GM21619 (cell line): ENCODE measurements at regions not wholly inside any gene's neighbourhood (a gene's known extent, or its start where the extent isn't known, plus 50 kb on each side); places are given as distances from the start of the nearest gene placed in this dataset.

ENCODE experiments used
- ATAC-seq: cut with Tn5 transposase; IDR thresholded peaks from one replicate; pipeline ENCODE4 v1.9.1; 2021; ENCODE audit not compliant: unreplicated experiment

- ATAC-seq = no peak
These were observed 223.6 kb upstream of the PREP start for GRCh38 chr6:105626295-105627158.

GRCh38 chr6:105624021-105624420, 221.1 kb upstream of the PREP start:
- no peak for ATAC-seq

GRCh38 chr6:105622226-105622625, 219.3 kb upstream of the PREP start:
- ATAC-seq = no peak

- no peak for ATAC-seq
These were observed 218.8 kb upstream of the PREP start for GRCh38 chr6:105621564-105622175.

GRCh38 chr6:105620878-105621277, 218.0 kb upstream of the PREP start:
- no peak for ATAC-seq

DNA sequence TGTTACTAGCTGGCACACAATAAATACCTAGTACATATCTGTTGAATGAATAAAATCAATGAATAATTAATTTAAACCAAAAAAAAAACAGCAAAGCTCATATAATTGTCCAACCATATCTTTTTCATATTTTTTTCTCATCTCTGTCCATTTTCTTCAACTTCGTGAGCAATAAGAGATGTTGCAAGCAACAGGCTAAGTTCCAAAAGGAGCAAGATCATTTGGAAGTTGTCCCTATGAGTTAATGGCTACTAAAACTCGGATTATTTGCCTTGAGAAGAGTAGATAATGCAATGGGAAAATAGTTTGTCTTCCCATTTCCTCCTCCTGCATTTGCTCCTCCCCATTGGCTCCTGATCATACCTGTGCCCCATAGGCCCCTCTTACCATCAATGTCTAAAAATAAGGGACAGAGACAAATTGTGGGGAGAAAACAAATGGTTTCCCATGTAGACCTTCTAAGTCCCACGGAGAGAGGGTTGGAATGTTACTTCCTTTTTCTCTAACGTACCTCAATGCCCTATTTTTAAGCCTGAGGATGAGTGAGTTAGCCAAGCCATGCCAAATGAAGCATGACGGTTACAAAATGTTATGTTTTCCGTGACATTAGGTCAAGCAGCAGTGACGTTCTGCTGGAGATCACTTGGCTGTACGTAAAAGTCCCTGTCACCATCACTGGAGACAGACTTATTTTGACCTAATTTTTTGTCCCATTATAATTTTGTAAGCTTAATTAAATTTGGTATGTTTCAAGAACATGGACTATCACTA, 217.3 kb upstream of the PREP start:
- ATAC-seq = no peak

DNA sequence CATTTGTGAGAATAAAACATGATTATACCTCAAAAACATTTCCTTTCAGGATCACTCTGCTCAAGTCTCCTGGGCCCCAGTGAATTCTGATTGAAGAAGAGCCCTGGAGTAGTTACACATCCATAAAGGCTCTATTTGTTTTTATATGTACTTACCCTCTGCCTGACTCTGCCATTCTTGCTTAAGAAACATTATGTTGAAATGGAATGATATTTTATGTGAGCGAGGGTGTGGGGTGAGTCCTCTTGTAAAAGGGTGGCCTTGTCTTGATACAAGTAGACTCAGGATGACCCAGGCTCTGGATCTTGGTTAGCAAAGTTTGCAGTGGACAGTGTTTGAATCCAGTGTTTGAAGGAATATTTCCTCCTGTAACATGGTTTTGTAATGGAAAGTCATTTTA, 215.4 kb upstream of the PREP start:
- no peak for ATAC-seq

DNA sequence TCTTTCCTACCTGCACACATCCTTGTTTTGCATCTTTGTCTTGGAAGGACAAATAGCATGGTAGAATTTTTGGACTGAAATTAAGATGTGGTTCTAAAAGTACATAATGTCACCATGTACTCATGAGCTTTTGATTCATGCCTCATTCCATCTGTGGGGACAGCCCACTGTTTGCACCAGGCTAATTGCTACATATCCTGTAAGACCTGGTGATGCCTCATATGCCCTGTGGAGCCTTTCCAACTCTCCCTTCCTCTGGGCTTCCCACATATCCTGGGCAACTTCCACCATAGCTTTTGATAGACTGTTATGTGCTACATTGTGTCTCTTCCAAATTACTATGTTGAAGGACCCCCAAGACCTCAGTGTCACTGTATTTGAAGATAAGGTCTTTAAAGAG, 213.6 kb upstream of the PREP start:
- no peak for ATAC-seq

DNA sequence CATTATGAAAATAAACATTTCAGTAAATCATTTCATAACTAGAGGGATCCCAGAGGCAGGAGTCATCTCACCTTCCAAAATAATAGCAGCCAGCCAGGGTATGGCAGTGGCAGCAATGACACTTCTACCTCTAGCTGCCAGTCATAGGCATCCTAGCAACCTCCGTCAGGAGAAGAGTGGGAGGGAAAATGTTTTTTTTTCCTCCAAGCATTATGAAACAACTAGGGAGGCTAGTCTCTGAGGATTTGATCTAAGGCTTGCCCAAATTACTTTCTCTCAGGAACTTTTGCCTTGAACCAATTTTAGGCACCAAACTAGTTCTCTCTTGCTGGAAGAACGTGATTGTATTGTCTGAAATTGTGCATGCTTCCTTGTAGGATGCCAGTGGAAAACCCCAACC, 208.7 kb upstream of the PREP start:
- no peak for ATAC-seq

DNA sequence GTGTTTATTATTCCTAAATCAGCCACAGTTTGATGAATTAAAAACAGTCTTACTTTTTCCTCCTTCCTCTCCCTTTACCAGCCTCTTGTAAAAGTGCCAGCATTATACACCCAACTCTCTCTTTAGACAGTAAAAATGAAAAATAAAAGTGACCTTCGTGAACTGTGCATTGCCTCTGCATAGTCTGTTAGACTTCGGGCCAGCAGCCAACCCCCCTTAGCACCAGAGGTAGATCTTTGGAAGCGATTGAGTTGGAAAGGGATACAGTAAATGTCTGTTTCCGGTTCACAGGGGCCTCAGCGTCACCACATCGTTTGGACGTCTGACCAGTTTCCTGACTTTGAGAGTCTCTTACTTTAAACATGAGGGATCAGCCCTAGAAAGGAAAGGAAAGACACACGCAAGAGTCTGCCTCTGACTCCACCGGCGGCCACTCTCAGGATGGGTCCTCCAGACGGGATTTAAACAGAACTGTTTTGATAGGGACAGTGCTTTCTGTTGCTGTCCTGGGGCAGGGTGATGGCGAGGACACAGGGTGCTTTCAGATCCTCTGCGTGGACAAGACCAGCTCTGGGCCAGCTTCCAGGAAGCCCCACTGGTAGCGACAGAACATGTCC, 206.6 kb upstream of the PREP start:
- no peak for ATAC-seq

- no peak for ATAC-seq
These were observed 206.0 kb upstream of the PREP start for GRCh38 chr6:105608711-105609374.

DNA sequence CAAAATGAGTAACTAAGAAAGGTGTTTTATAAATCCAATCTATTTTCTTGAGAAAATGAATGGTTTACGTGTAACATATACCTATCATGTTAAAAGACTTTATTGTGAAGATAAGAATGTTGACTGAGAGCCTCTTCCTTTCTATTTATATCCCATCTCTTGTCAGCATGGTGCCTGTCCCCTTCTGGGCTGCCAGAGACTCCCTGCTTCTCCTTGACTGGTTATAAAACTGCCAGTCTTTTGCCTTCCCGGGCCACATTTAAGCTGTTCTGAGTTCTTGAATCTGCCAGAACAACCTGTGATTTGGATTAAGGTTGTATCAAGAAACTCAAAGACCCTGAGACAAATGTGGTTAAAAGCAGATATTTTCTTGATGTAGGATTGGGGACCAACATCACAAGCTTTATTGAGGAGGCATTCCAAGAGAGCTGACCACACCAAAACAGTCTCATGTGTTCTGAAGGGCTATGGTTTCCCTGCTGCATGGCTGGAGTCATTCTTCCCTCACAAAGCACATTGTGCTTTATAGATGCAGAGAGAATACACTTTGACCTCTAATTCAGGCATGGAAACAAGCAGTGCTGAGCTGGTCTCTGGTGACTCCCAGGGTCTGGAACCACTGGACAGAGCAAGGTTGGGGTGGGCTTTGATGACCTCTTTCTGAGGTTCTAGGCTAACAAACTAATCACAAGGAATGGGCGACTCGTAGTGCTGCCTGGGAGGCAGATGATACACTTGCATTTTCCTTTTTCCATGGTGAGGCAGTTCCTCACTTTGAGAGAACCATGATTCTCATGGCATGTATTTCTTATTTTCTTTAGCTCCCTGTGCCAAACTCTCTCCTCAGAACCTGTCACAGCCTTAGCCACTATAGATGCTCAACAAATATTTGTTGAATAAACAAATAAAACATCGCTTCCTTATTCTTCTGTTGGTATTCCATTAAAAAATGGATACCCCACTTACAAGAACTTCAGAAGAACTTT, 205.0 kb upstream of the PREP start:
- no peak for ATAC-seq

- ATAC-seq = no peak
These were observed 204.1 kb upstream of the PREP start for GRCh38 chr6:105606831-105607463.

DNA sequence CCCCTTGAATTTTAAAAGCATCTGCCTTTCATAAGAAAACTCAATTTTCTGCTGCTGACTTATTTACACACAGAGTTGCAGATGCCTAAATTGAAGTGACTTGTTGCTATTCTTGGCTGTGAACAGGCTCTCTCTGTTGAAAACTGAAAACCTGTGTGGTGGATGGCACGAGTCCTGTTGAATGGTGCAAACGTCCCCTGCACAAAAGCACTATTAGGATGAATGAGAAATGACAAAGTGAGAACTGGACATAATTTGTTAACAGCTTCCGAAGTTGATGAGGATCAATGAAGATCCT, 201.7 kb upstream of the PREP start:
- no peak for ATAC-seq

DNA sequence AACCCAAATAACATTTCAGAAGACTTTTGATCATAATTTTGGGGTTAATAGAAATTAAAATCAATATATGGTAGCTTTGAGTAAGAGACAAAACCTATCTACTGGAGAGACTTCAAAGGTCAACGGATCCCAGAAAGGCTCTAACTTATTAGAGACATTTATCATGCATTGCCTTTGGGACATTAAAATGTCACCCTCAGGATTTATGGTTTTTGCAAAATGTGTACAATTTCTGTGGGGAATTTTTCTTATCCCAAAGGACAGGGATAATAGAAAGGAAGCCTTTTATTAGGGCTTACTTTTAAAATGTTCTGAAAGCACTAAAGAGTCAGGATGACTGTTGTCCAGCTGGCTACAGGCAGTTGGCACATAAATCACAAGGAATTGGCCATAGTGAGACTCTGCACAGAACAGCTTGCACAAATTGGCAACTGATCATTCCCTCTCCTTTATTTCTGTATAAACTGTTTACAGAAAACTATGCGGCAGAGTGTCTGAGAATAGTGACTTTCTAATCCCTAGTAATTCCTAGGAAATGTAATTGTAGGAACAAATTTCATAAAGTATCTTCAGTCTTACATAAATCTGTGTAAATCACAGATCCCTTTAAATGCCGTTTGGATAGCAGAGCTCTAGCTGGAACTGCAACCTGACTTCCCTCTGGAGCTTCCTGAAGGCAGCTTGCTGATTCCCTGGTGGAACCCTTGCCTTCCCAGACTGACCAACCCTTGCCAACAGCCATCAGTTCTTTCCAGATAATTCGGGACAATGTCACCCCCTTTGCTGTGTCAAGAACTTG, 201.1 kb upstream of the PREP start:
- ATAC-seq = no peak

DNA sequence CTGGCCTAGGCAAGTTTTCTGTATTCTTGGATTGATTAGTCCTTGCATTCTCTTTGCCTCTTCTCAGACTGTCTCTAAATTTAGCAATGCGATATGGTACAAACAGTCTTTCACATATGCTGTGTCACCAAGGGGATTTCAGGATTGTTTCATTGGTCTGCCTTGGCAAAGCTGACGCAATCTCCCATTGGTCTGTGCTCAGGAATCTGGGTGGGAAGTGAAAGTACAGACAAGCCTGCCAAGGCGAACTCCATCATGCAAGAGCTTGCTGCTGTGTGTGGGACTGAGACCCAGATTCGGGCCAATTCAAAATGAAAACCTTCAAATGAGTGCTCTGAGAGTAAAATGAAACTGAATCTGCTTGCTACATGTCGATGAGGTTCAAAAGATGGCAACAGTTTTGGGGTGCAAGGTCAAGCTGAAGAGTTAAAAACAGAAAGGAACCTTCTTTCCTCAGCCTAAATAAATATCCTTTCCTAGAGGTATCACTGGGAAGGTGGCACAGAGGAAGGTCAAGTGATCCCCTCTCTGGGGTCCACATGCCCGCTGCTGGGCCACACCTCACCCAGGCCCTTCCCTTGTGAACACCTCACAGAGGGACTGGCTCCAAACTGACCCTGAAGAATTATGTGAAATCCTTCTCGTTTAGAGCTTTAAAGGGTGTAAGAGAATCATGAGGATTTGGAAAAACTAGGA, 198.8 kb upstream of the PREP start:
- peak; percentile 84 for ATAC-seq

GRCh38 chr6:105600336-105601260, 197.7 kb upstream of the PREP start:
- no peak for ATAC-seq
